ENCODE measurements at regions not wholly inside any gene's neighbourhood (a gene's known extent, or its start where the extent isn't known, plus 50 kb on each side); places are given as distances from the start of the nearest gene placed in this dataset.

GRCh38 chr12:24617471-24617870 is 331.4 kb downstream of the BCAT1 start:
- TF ChIP-seq CTCF (IDR thresholded peaks at IDR 0.05; ENCODE audit: low read depth, low read length) (no peak), EZH2phosphoT487 (IDR thresholded peaks at IDR 0.05; ENCODE audit: low read depth) (no peak)

Measured in OCI-LY3 (cell line).